Adrenal gland (tissue), 5 donors: ENCODE measurements at regions not wholly inside any gene's neighbourhood (a gene's known extent, or its start where the extent isn't known, plus 50 kb on each side); places are given as distances from the start of the nearest gene placed in this dataset.

Experiments
- POLR2A ChIP-seq, 2 donors: fragments of 450-650 bp; IDR thresholded peaks; one replicate each; pipeline ENCODE4 v1.6.1; 2017; ENCODE audit warnings: antibody characterized with exemption in 2 of 2, mild to moderate bottlenecking in 2 of 2, moderate library complexity in 1 of 2
- TF ChIP-seq, protein P1 (sequence below), 6 experiments: fragments of 450-650 bp in 4 of 6; fragments of 200-600 bp in 2 of 6; sonication (generic) in 1 of 6; IDR thresholded peaks; 1 replicate in 5 of 6; 2 replicates in 1 of 6; pipeline versions ENCODE4 v1.5.1 to v1.8.0; 2016 to 2021; ENCODE audit warnings: antibody characterized with exemption in 6 of 6, mild to moderate bottlenecking in 2 of 6, moderate library complexity in 1 of 6
- donor health status: DM: no; HTN: no; CAD: no.

DNA sequence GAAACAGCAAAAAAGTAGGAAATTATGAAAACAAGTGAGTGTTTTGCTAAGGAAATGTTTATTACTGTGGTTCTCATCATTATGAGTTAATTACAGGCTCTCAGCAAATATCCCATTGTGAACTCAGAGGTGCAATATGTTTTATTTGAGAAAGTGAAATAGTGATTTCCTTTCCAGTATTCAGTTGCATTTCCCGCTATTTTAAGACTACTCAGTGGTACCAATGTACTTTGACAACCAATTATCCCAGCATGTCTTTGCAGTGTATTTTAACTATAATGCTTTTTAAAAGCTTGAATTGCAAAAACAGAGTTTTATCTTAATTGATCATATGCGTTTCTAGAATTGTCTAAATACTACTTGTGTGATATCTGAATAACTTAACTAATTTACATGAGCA lies 383.8 kb upstream of the TENM3 start:
- no peak for TF ChIP-seq POLR2A (IDR thresholded peaks at IDR 0.05)
- TF ChIP-seq, protein P1, sequence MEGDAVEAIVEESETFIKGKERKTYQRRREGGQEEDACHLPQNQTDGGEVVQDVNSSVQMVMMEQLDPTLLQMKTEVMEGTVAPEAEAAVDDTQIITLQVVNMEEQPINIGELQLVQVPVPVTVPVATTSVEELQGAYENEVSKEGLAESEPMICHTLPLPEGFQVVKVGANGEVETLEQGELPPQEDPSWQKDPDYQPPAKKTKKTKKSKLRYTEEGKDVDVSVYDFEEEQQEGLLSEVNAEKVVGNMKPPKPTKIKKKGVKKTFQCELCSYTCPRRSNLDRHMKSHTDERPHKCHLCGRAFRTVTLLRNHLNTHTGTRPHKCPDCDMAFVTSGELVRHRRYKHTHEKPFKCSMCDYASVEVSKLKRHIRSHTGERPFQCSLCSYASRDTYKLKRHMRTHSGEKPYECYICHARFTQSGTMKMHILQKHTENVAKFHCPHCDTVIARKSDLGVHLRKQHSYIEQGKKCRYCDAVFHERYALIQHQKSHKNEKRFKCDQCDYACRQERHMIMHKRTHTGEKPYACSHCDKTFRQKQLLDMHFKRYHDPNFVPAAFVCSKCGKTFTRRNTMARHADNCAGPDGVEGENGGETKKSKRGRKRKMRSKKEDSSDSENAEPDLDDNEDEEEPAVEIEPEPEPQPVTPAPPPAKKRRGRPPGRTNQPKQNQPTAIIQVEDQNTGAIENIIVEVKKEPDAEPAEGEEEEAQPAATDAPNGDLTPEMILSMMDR (IDR thresholded peaks at IDR 0.05), result no peak
